ENCODE measurements at regions not wholly inside any gene's neighbourhood (a gene's known extent, or its start where the extent isn't known, plus 50 kb on each side); places are given as distances from the start of the nearest gene placed in this dataset.
"Not testable (repeated sequence)": the region's sequence is repeated elsewhere in the genome, so short reads cannot be mapped to it uniquely, and the experiment has no call there.

GRCh38 chr1:245061808-245062207, 93.0 kb upstream of the KIF26B start:
- ATAC-seq, result not testable (repeated sequence)

- ATAC-seq, result no peak
Observed at GRCh38 chr1:245060684-245061374, 94.0 kb upstream of the KIF26B start.

GRCh38 chr1:245059806-245060424, 94.9 kb upstream of the KIF26B start:
- ATAC-seq, result no peak

GRCh38 chr1:245058882-245059281, 95.9 kb upstream of the KIF26B start:
- no peak for ATAC-seq

GRCh38 chr1:245058436-245058835, 96.3 kb upstream of the KIF26B start:
- no peak for ATAC-seq

- no peak for ATAC-seq
Observed at GRCh38 chr1:245056913-245057312, 97.9 kb upstream of the KIF26B start.

- ATAC-seq, result not testable (repeated sequence)
Observed at GRCh38 chr1:245056296-245056695, 98.5 kb upstream of the KIF26B start.

GRCh38 chr1:245055752-245056151, 99.0 kb upstream of the KIF26B start:
- no peak for ATAC-seq

GRCh38 chr1:245054507-245055270, 100.1 kb upstream of the KIF26B start:
- no peak for ATAC-seq

GRCh38 chr1:245054105-245054504, 100.7 kb upstream of the KIF26B start:
- no peak for ATAC-seq

- no peak for ATAC-seq
Observed at GRCh38 chr1:245052258-245052657, 102.5 kb upstream of the KIF26B start.

- no peak for ATAC-seq
Observed at GRCh38 chr1:245051349-245052221, 103.2 kb upstream of the KIF26B start.

- no peak for ATAC-seq
Observed at GRCh38 chr1:245046769-245047168, 108.0 kb upstream of the KIF26B start.

- no peak for ATAC-seq
Observed at GRCh38 chr1:245046315-245046714, 108.5 kb upstream of the KIF26B start.

GRCh38 chr1:245045087-245045881, 109.5 kb upstream of the KIF26B start:
- peak; percentile 70 for ATAC-seq

GRCh38 chr1:245043611-245043940, 111.2 kb upstream of the KIF26B start:
- no peak for ATAC-seq

GRCh38 chr1:245041058-245041698, 113.6 kb upstream of the KIF26B start:
- no peak for ATAC-seq

GRCh38 chr1:245039196-245039595, 115.6 kb upstream of the KIF26B start:
- no peak for ATAC-seq

- no peak for ATAC-seq
Observed at GRCh38 chr1:245036102-245036501, 118.7 kb upstream of the KIF26B start.

GRCh38 chr1:245031041-245031440, 123.7 kb upstream of the KIF26B start:
- ATAC-seq, result no peak

- ATAC-seq, result no peak
Observed at GRCh38 chr1:245026247-245026646, 128.5 kb upstream of the KIF26B start.

- no peak for ATAC-seq
Observed at GRCh38 chr1:245025525-245025924, 129.3 kb upstream of the KIF26B start.
